ENCODE measurements at regions not wholly inside any gene's neighbourhood (a gene's known extent, or its start where the extent isn't known, plus 50 kb on each side); places are given as distances from the start of the nearest gene placed in this dataset.
A peak's percentile ranks its signal among the peaks of the same experiment; 100 is the strongest.
"Not testable (repeated sequence)": the region's sequence is repeated elsewhere in the genome, so short reads cannot be mapped to it uniquely, and the experiment has no call there.

GRCh38 chr7:13132314-13132713, 444.9 kb downstream of the ARL4A start:
- no peaks in the 10 kb centered on the region for H3K36me3 ChIP-seq (ENCODE audit: control insufficient read depth in 2 of 3, insufficient read depth in 3 of 3, low read length in 3 of 3)
- no peaks in the 10 kb centered on the region for H3K4me1 ChIP-seq (ENCODE audit: control insufficient read depth in 2 of 3, insufficient read depth in 2 of 3, low read depth in 1 of 3, low read length in 3 of 3)
- TF ChIP-seq, protein P1, sequence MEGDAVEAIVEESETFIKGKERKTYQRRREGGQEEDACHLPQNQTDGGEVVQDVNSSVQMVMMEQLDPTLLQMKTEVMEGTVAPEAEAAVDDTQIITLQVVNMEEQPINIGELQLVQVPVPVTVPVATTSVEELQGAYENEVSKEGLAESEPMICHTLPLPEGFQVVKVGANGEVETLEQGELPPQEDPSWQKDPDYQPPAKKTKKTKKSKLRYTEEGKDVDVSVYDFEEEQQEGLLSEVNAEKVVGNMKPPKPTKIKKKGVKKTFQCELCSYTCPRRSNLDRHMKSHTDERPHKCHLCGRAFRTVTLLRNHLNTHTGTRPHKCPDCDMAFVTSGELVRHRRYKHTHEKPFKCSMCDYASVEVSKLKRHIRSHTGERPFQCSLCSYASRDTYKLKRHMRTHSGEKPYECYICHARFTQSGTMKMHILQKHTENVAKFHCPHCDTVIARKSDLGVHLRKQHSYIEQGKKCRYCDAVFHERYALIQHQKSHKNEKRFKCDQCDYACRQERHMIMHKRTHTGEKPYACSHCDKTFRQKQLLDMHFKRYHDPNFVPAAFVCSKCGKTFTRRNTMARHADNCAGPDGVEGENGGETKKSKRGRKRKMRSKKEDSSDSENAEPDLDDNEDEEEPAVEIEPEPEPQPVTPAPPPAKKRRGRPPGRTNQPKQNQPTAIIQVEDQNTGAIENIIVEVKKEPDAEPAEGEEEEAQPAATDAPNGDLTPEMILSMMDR (IDR thresholded peaks at IDR 0.05; ENCODE audit: borderline replicate concordance, extremely low read depth, insufficient read depth): no peak
- no peak for DNase-seq
- intact Hi-C loops (cut with DNase I): no loop called here
- H3K27me3 ChIP-seq (ENCODE audit: control insufficient read depth, insufficient read depth, low read length): no peaks in the 10 kb centered on the region
- no peak for FAIRE-seq
- peaks cover 0 to 2% (median 0%) of the 10 kb centered on the region in 3 donors for H3K9me3 ChIP-seq (ENCODE audit: control insufficient read depth in 2 of 3, insufficient read depth in 1 of 3, low read length in 3 of 3)
- H3K9ac ChIP-seq (ENCODE audit: low read length in 3 of 3): no peak overlapping the region
- H3K27ac ChIP-seq (ENCODE audit: low read depth in 2 of 2, low read length in 2 of 2): no peak overlapping the region
- no peak overlapping the region for H3K4me3 ChIP-seq (ENCODE audit: low read length in 3 of 3)

DNA sequence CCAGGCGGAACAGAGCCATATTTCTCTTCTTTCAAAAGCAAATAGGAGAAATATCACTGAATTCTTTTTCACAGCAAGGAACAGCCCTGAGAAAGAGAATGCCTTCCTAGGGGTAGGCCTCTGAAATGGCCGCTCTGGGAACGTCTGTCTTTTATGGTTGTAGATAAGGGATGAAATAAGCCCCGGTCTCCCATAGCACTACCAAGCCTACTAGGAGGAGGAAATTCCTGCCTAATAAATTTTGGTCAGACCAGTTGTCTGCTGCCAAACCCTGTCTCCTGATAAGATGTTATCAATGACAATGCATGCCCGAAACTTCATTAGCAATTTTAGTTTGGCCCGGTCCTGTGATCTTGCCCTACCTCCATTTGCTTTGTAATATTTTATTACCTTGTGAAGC, 448.9 kb downstream of the ARL4A start:
- H3K9ac ChIP-seq (ENCODE audit: low read length in 3 of 3); H3K9me3 ChIP-seq (ENCODE audit: control insufficient read depth in 2 of 3, insufficient read depth in 1 of 3, low read length in 3 of 3); FAIRE-seq; H3K4me1 ChIP-seq (ENCODE audit: control insufficient read depth in 2 of 3, insufficient read depth in 2 of 3, low read depth in 1 of 3, low read length in 3 of 3); intact Hi-C loops (cut with DNase I); H3K4me3 ChIP-seq (ENCODE audit: low read length in 3 of 3); H3K27me3 ChIP-seq (ENCODE audit: control insufficient read depth, insufficient read depth, low read length); H3K36me3 ChIP-seq (ENCODE audit: control insufficient read depth in 2 of 3, insufficient read depth in 3 of 3, low read length in 3 of 3); DNase-seq; H3K27ac ChIP-seq (ENCODE audit: low read depth in 2 of 2, low read length in 2 of 2): not testable (repeated sequence)

GRCh38 chr7:13139436-13139835, 452.0 kb downstream of the ARL4A start:
- Histone ChIP-seq H3K27ac (ENCODE audit: low read depth in 2 of 2, low read length in 2 of 2) (no peak overlapping the region), H3K36me3 (ENCODE audit: control insufficient read depth in 2 of 3, insufficient read depth in 3 of 3, low read length in 3 of 3) (no peaks in the 10 kb centered on the region), H3K9me3 (ENCODE audit: control insufficient read depth in 2 of 3, insufficient read depth in 1 of 3, low read length in 3 of 3) (peaks cover 0 to 2% (median 0%) of the 10 kb centered on the region in 3 donors), H3K9ac (ENCODE audit: low read length in 3 of 3) (no peak overlapping the region), H3K4me1 (ENCODE audit: control insufficient read depth in 2 of 3, insufficient read depth in 2 of 3, low read depth in 1 of 3, low read length in 3 of 3) (no peaks in the 10 kb centered on the region), H3K4me3 (ENCODE audit: low read length in 3 of 3) (no peak overlapping the region), H3K27me3 (ENCODE audit: control insufficient read depth, insufficient read depth, low read length) (no peaks in the 10 kb centered on the region)
- intact Hi-C loops (cut with DNase I): no loop called here
- DNase-seq (no peak), FAIRE-seq (no peak)
- TF ChIP-seq, protein P1 (IDR thresholded peaks at IDR 0.05; ENCODE audit: borderline replicate concordance, extremely low read depth, insufficient read depth): no peak

DNA sequence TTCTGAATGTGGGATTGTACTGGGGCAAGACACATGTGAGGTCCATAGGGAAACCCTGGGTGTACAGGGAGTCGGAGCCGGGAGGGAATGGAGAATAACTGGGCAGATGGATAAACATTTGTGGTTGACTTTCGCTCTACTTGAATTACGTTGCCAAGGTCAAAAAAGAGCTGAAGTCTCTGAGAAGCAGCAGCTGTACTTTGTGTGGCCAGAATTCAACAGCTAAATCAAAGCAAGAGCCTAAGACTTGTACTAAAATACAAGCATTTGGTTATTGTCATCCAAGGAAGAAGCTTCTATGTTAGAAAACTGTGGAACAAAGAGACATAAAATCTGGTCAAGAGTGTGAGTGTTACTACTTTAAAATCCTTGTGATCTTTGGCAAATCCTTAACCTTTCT, 457.2 kb downstream of the ARL4A start:
- TF ChIP-seq, protein P1 (IDR thresholded peaks at IDR 0.05; ENCODE audit: borderline replicate concordance, extremely low read depth, insufficient read depth): no peak
- intact Hi-C loops (cut with DNase I): no loop called here
- no peak for FAIRE-seq
- DNase-seq: peak in 4 of 5 donors; percentile 32 to 96 (median 70)
- Histone ChIP-seq H3K4me1 (ENCODE audit: control insufficient read depth in 2 of 3, insufficient read depth in 2 of 3, low read depth in 1 of 3, low read length in 3 of 3) (no peaks in the 10 kb centered on the region), H3K4me3 (ENCODE audit: low read length in 3 of 3) (no peak overlapping the region), H3K27ac (ENCODE audit: low read depth in 2 of 2, low read length in 2 of 2) (no peak overlapping the region), H3K9me3 (ENCODE audit: control insufficient read depth in 2 of 3, insufficient read depth in 1 of 3, low read length in 3 of 3) (no peaks in the 10 kb centered on the region), H3K9ac (ENCODE audit: low read length in 3 of 3) (no peak overlapping the region), H3K36me3 (ENCODE audit: control insufficient read depth in 2 of 3, insufficient read depth in 3 of 3, low read length in 3 of 3) (no peaks in the 10 kb centered on the region), H3K27me3 (ENCODE audit: control insufficient read depth, insufficient read depth, low read length) (no peaks in the 10 kb centered on the region)
